ENCODE measurements at regions not wholly inside any gene's neighbourhood (a gene's known extent, or its start where the extent isn't known, plus 50 kb on each side); places are given as distances from the start of the nearest gene placed in this dataset.

- Histone ChIP-seq H3K4me3 (no peak overlapping the region), H3K9me3 (no peaks in the 10 kb centered on the region), H3K36me3 (no peaks in the 10 kb centered on the region), H3K4me1 (no peaks in the 10 kb centered on the region), H3K27ac (no peak overlapping the region), H3K27me3 (no peaks in the 10 kb centered on the region)
- TF ChIP-seq EP300 (IDR thresholded peaks at IDR 0.05) (no peak), CTCF (IDR thresholded peaks at IDR 0.05) (no peak), POLR2AphosphoS5 (IDR thresholded peaks at IDR 0.05) (no peak), POLR2A (IDR thresholded peaks at IDR 0.05) (no peak)
- no peak for DNase-seq
- 80 to 87% (median 80%) methylated on average over 2 of the region's 2 CpGs for WGBS, 5 donors
- intact Hi-C loops (cut with DNase I; ENCODE audit: low total_unique reads): no loop called here
Measured at GRCh38 chr9:13729955-13730354, 450.5 kb upstream of the MPDZ start.

- no peak overlapping the region for H3K4me3 ChIP-seq
- intact Hi-C loops (cut with DNase I; ENCODE audit: low total_unique reads): no loop called here
- no peaks in the 10 kb centered on the region for H3K9me3 ChIP-seq
- H3K4me1 ChIP-seq: no peaks in the 10 kb centered on the region
- 65 to 76% (median 75%) methylated on average over 7 of the region's 7 CpGs for WGBS, 5 donors
- no peak for DNase-seq
- H3K27ac ChIP-seq: no peak overlapping the region
- no peaks in the 10 kb centered on the region for H3K36me3 ChIP-seq
- H3K27me3 ChIP-seq: no peaks in the 10 kb centered on the region
- TF ChIP-seq POLR2AphosphoS5 (IDR thresholded peaks at IDR 0.05) (no peak), EP300 (IDR thresholded peaks at IDR 0.05) (no peak)
Measured at GRCh38 chr9:13728917-13729811, 449.7 kb upstream of the MPDZ start.

- Histone ChIP-seq H3K27ac (no peak overlapping the region), H3K9me3 (no peaks in the 10 kb centered on the region), H3K4me1 (no peaks in the 10 kb centered on the region), H3K36me3 (no peaks in the 10 kb centered on the region), H3K27me3 (no peaks in the 10 kb centered on the region), H3K4me3 (no peak overlapping the region)
- 75 to 88% (median 87%) methylated on average over 2 of the region's 2 CpGs for WGBS, 5 donors
- TF ChIP-seq POLR2A (IDR thresholded peaks at IDR 0.05) (no peak), EP300 (IDR thresholded peaks at IDR 0.05) (no peak), POLR2AphosphoS5 (IDR thresholded peaks at IDR 0.05) (no peak)
- intact Hi-C loops (cut with DNase I; ENCODE audit: low total_unique reads): no loop called here
- no peak for DNase-seq
Measured at GRCh38 chr9:13728131-13728530, 448.6 kb upstream of the MPDZ start.

GRCh38 chr9:13726746-13727145 is 447.3 kb upstream of the MPDZ start:
- 59 to 71% (median 65%) methylated on average over 2 of the region's 2 CpGs for WGBS, 5 donors
- no peaks in the 10 kb centered on the region for H3K9me3 ChIP-seq
- no peaks in the 10 kb centered on the region for H3K27me3 ChIP-seq

GRCh38 chr9:13725516-13725915 is 446.0 kb upstream of the MPDZ start:
- H3K27ac ChIP-seq: no peak overlapping the region
- H3K9me3 ChIP-seq: no peaks in the 10 kb centered on the region
- peaks cover 0 to 5% (median 0%) of the 10 kb centered on the region in 4 donors for H3K4me1 ChIP-seq
- WGBS, 5 donors: 82 to 97% (median 94%) methylated on average over 2 of the region's 2 CpGs
- no peak for TF ChIP-seq POLR2AphosphoS5 (IDR thresholded peaks at IDR 0.05)
- TF ChIP-seq CTCF (IDR thresholded peaks at IDR 0.05): no peak
- TF ChIP-seq POLR2A (IDR thresholded peaks at IDR 0.05): no peak
- no peak for TF ChIP-seq EP300 (IDR thresholded peaks at IDR 0.05)
- no peak overlapping the region for H3K4me3 ChIP-seq
- no peak for DNase-seq
- intact Hi-C loops (cut with DNase I; ENCODE audit: low total_unique reads): no loop called here
- H3K27me3 ChIP-seq: no peaks in the 10 kb centered on the region
- H3K36me3 ChIP-seq: no peaks in the 10 kb centered on the region

More at GRCh38 chr9:13726746-13727145, 447.3 kb upstream of the MPDZ start:
- no peak for DNase-seq
- Histone ChIP-seq H3K27ac (no peak overlapping the region), H3K36me3 (no peaks in the 10 kb centered on the region), H3K4me1 (no peaks in the 10 kb centered on the region), H3K4me3 (no peak overlapping the region)
- TF ChIP-seq POLR2AphosphoS5 (IDR thresholded peaks at IDR 0.05): no peak
- TF ChIP-seq POLR2A (IDR thresholded peaks at IDR 0.05): no peak
- TF ChIP-seq CTCF (IDR thresholded peaks at IDR 0.05): no peak
- TF ChIP-seq EP300 (IDR thresholded peaks at IDR 0.05): no peak
- intact Hi-C loops (cut with DNase I; ENCODE audit: low total_unique reads): no loop called here

Data from stomach (tissue), 8 donors.